ENCODE measurements at regions not wholly inside any gene's neighbourhood (a gene's known extent, or its start where the extent isn't known, plus 50 kb on each side); places are given as distances from the start of the nearest gene placed in this dataset.

- intact Hi-C loops (cut with micrococcal nuclease), result no loop called here
- TF ChIP-seq CTCF (IDR thresholded peaks at IDR 0.05; ENCODE audit: extremely low read depth in 1 of 2, insufficient read depth in 1 of 2, low read depth in 1 of 2, low read length in 2 of 2) (peak; percentile 56), JUN (IDR thresholded peaks at IDR 0.05; ENCODE audit: borderline replicate concordance, insufficient read depth, insufficient read length, low read depth) (no peak), POLR2AphosphoS5 (IDR thresholded peaks at IDR 0.05; ENCODE audit: insufficient read depth, low read depth, low read length) (no peak)
- Histone ChIP-seq H3K27me3 (ENCODE audit: control insufficient read depth in 2 of 2, insufficient read depth in 2 of 2, low read length in 2 of 2) (no peaks in the 10 kb centered on the region), H2AFZ (ENCODE audit: low read depth, low read length) (no peak overlapping the region), H3K79me2 (ENCODE audit: control insufficient read depth, insufficient read depth, low read length) (no peaks in the 10 kb centered on the region), H3K9me1 (replicated peaks; ENCODE audit: control insufficient read depth, extremely low read depth, insufficient read depth, low read length) (no peaks in the 10 kb centered on the region), H3K4me1 (ENCODE audit: control insufficient read depth, extremely low read depth, insufficient read depth, low read length) (no peaks in the 10 kb centered on the region), H3K9ac (replicated peaks; ENCODE audit: extremely low read depth, insufficient read depth, low read length) (no peak overlapping the region), H3K9me3 (replicated peaks; ENCODE audit: control insufficient read depth, insufficient read depth, low read length) (no peaks in the 10 kb centered on the region), H4K20me1 (replicated peaks; ENCODE audit: control insufficient read depth, extremely low read depth, insufficient read depth, low read length) (no peaks in the 10 kb centered on the region), H3K27ac (ENCODE audit: insufficient read depth, low read depth, low read length) (no peak overlapping the region), H3K36me3 (ENCODE audit: control insufficient read depth in 2 of 2, extremely low read depth in 1 of 2, insufficient read depth in 2 of 2, low read length in 2 of 2) (no peaks in the 10 kb centered on the region), H3K4me2 (ENCODE audit: insufficient read depth, low read length) (no peak overlapping the region), H3K4me3 (replicated peaks in 1 of 3; ENCODE audit: insufficient read depth in 1 of 3, low read depth in 1 of 3, low read length in 3 of 3) (no peak overlapping the region)
- DNase-seq (ENCODE audit: low read depth, low spot score) (peak; percentile 41), FAIRE-seq (no peak)
- no TSS peak for BruUV-seq (replicated peaks)
- ChIA-PET POLR2A (no interaction called here), CTCF (interaction anchor here (1.3 to 1.9 kb wide), 2 partner anchors 434 to 500 kb away, joined by 3 to 9 read pairs; no protein-coding TSS in a partner anchor)
- dilution Hi-C loops (cut with MboI; ENCODE audit: extremely low pct_ligation_motif_present, low sequenced_read_pairs), result no loop called here
These were observed 214.9 kb upstream of the ARRDC4 start for GRCh38 chr15:97745481-97746071.

- DNase-seq (ENCODE audit: low read depth, low spot score), result no peak
- dilution Hi-C loops (cut with MboI; ENCODE audit: extremely low pct_ligation_motif_present, low sequenced_read_pairs) (no loop called here), intact Hi-C loops (cut with micrococcal nuclease) (no loop called here)
- POLR2A ChIA-PET, result no interaction called here
- H3K4me3 ChIP-seq (replicated peaks in 1 of 3; ENCODE audit: insufficient read depth in 1 of 3, low read depth in 1 of 3, low read length in 3 of 3), result no peak overlapping the region
- H3K79me2 ChIP-seq (ENCODE audit: control insufficient read depth, insufficient read depth, low read length), result no peaks in the 10 kb centered on the region
- no peak overlapping the region for H3K9ac ChIP-seq (replicated peaks; ENCODE audit: extremely low read depth, insufficient read depth, low read length)
- CTCF ChIA-PET, result interaction anchor here (1.0 to 1.4 kb wide), 4 partner anchors 8 to 1420 kb away, joined by 3 to 7 read pairs (median 4); no protein-coding TSS in a partner anchor
- no peaks in the 10 kb centered on the region for H4K20me1 ChIP-seq (replicated peaks; ENCODE audit: control insufficient read depth, extremely low read depth, insufficient read depth, low read length)
- FAIRE-seq, result no peak
- TF ChIP-seq JUN (IDR thresholded peaks at IDR 0.05; ENCODE audit: borderline replicate concordance, insufficient read depth, insufficient read length, low read depth), result no peak
- TF ChIP-seq FOS (IDR thresholded peaks at IDR 0.05; ENCODE audit: borderline replicate concordance, insufficient read depth, low read length), result no peak
- no peak for TF ChIP-seq MYC (IDR thresholded peaks at IDR 0.05; ENCODE audit: low read depth, low read length)
- no peak for TF ChIP-seq POLR2AphosphoS5 (IDR thresholded peaks at IDR 0.05; ENCODE audit: insufficient read depth, low read depth, low read length)
- no peak for TF ChIP-seq GATA2 (IDR thresholded peaks at IDR 0.05; ENCODE audit: insufficient read depth, insufficient read length, low read depth, low read length)
- TF ChIP-seq MAX (IDR thresholded peaks at IDR 0.05; ENCODE audit: insufficient read depth, insufficient read length), result no peak
- no peak for TF ChIP-seq POLR2A (IDR thresholded peaks at IDR 0.05; ENCODE audit: low read depth, low read length)
- no peak for TF ChIP-seq EZH2 (IDR thresholded peaks at IDR 0.05; ENCODE audit: borderline replicate concordance, low read depth, low read length, severe bottlenecking)
- no peak for TF ChIP-seq CTCF (IDR thresholded peaks at IDR 0.05; ENCODE audit: extremely low read depth in 1 of 2, insufficient read depth in 1 of 2, low read depth in 1 of 2, low read length in 2 of 2)
- no peaks in the 10 kb centered on the region for H3K9me3 ChIP-seq (replicated peaks; ENCODE audit: control insufficient read depth, insufficient read depth, low read length)
- no peaks in the 10 kb centered on the region for H3K4me1 ChIP-seq (ENCODE audit: control insufficient read depth, extremely low read depth, insufficient read depth, low read length)
- no peaks in the 10 kb centered on the region for H3K27me3 ChIP-seq (ENCODE audit: control insufficient read depth in 2 of 2, insufficient read depth in 2 of 2, low read length in 2 of 2)
- H3K27ac ChIP-seq (ENCODE audit: insufficient read depth, low read depth, low read length), result no peak overlapping the region
- no peak overlapping the region for H2AFZ ChIP-seq (ENCODE audit: low read depth, low read length)
- BruUV-seq (replicated peaks), result no TSS peak
- no peak overlapping the region for H3K4me2 ChIP-seq (ENCODE audit: insufficient read depth, low read length)
- H3K9me1 ChIP-seq (replicated peaks; ENCODE audit: control insufficient read depth, extremely low read depth, insufficient read depth, low read length), result no peaks in the 10 kb centered on the region
- no peaks in the 10 kb centered on the region for H3K36me3 ChIP-seq (ENCODE audit: control insufficient read depth in 2 of 2, extremely low read depth in 1 of 2, insufficient read depth in 2 of 2, low read length in 2 of 2)
These were observed 213.2 kb upstream of the ARRDC4 start for GRCh38 chr15:97747342-97747741.

Data from endothelial cell of umbilical vein (primary cell).